C4-2B (cell line): ENCODE measurements at regions not wholly inside any gene's neighbourhood (a gene's known extent, or its start where the extent isn't known, plus 50 kb on each side); places are given as distances from the start of the nearest gene placed in this dataset.
"Not testable (repeated sequence)": the region's sequence is repeated elsewhere in the genome, so short reads cannot be mapped to it uniquely, and the experiment has no call there.

ENCODE experiments used
- H3K27ac ChIP-seq: fragments of 450-650 bp; 2 replicates; pipeline ENCODE4 v1.5.1; 2017
- ZFX ChIP-seq: fragments of 450-650 bp; IDR thresholded peaks from 2 replicates; pipeline ENCODE4 v1.6.1; 2017
- TF ChIP-seq, protein P1 (sequence below): fragments of 450-650 bp; conservative IDR thresholded peaks from 2 replicates; pipeline ENCODE4 v1.5.1; 2017; ENCODE audit warnings: mild to moderate bottlenecking

- H3K27ac ChIP-seq = no peak overlapping the region
- TF ChIP-seq, protein P1, sequence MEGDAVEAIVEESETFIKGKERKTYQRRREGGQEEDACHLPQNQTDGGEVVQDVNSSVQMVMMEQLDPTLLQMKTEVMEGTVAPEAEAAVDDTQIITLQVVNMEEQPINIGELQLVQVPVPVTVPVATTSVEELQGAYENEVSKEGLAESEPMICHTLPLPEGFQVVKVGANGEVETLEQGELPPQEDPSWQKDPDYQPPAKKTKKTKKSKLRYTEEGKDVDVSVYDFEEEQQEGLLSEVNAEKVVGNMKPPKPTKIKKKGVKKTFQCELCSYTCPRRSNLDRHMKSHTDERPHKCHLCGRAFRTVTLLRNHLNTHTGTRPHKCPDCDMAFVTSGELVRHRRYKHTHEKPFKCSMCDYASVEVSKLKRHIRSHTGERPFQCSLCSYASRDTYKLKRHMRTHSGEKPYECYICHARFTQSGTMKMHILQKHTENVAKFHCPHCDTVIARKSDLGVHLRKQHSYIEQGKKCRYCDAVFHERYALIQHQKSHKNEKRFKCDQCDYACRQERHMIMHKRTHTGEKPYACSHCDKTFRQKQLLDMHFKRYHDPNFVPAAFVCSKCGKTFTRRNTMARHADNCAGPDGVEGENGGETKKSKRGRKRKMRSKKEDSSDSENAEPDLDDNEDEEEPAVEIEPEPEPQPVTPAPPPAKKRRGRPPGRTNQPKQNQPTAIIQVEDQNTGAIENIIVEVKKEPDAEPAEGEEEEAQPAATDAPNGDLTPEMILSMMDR = no peak
- TF ChIP-seq ZFX = no peak
These were observed 995.8 kb upstream of the WWC1 start for GRCh38 chr5:167295681-167296005.

- TF ChIP-seq, protein P1 = no peak
- no peak for TF ChIP-seq ZFX
- no peak overlapping the region for H3K27ac ChIP-seq
These were observed 995.4 kb upstream of the WWC1 start for GRCh38 chr5:167296066-167296465.

DNA sequence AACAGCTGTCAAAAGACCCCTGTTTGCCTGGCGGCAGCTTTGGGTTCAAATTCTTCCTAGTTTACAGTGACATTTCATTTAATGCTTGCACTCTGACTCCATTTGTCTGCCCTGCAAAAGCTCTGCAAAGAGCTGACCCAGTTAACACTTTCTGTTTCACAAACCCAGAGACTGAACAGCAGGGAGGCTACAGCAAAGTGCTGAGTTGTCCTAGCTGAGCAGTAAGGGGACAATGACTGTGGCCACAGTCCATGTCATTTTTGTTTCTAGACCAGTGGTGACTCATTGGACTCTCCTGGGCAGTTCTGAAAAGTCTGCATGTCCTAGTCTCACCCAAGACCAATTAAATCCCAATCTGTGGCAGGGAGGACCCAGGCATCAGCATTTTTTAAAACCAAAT is 994.8 kb upstream of the WWC1 start:
- no peak overlapping the region for H3K27ac ChIP-seq
- TF ChIP-seq, protein P1 = no peak
- no peak for TF ChIP-seq ZFX

DNA sequence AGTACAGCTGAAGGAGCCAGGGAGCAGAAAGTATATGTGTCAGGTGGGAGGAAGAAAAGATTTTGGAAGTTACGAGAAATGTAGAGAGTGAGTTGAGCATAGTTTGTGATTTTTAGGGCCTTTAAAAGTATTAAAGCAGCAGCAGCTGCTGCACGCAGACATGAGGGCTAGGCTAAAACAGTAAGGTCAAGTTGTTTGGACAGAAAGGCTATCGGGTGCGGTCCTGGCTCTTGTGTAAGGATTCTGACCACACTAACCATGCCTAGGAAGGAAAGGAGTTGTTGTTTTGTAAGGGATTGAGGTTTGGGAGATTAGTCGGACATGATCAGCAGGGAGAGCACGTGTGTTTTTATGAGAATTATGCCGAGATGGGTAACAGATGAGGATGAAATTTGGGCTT is 991.6 kb upstream of the WWC1 start:
- H3K27ac ChIP-seq = not testable (repeated sequence)

GRCh38 chr5:167303582-167303981 is 987.9 kb upstream of the WWC1 start:
- no peak overlapping the region for H3K27ac ChIP-seq
- no peak for TF ChIP-seq ZFX
- TF ChIP-seq, protein P1 = no peak

GRCh38 chr5:167304834-167305469 is 986.5 kb upstream of the WWC1 start:
- H3K27ac ChIP-seq = no peak overlapping the region
- no peak for TF ChIP-seq ZFX
- TF ChIP-seq, protein P1 = no peak

GRCh38 chr5:167305591-167306213 is 985.7 kb upstream of the WWC1 start:
- TF ChIP-seq, protein P1 = no peak
- TF ChIP-seq ZFX = no peak
- H3K27ac ChIP-seq = no peak overlapping the region

- no peak overlapping the region for H3K27ac ChIP-seq
- TF ChIP-seq, protein P1 = no peak
- no peak for TF ChIP-seq ZFX
These were observed 984.4 kb upstream of the WWC1 start for GRCh38 chr5:167307042-167307441.
